Brain microvascular endothelial cell (primary cell): ENCODE measurements at regions not wholly inside any gene's neighbourhood (a gene's known extent, or its start where the extent isn't known, plus 50 kb on each side); places are given as distances from the start of the nearest gene placed in this dataset.

Source experiments
- DNase-seq: peaks from one replicate; pipeline ENCODE4 v3.0.0-alpha.2; 2020
- H3K27ac ChIP-seq: fragments of 250-450 bp; sonication (Bioruptor Pico); 2 replicates; pipeline ENCODE4 v1.5.1; 2020; ENCODE audit warnings: mild to moderate bottlenecking, moderate library complexity
- H3K27me3 ChIP-seq: fragments of 250-450 bp; sonication (Bioruptor Pico); replicated peaks from 2 replicates; pipeline ENCODE4 v1.5.1; 2020; ENCODE audit warnings: mild to moderate bottlenecking
- H3K36me3 ChIP-seq: fragments of 250-450 bp; sonication (Bioruptor Pico); replicated peaks from 2 replicates; pipeline ENCODE4 v1.5.1; 2020; ENCODE audit warnings: mild to moderate bottlenecking
- H3K4me3 ChIP-seq: 2 replicates; pipeline ENCODE4 v1.5.1; 2011; ENCODE audit warnings: low read depth, mild to moderate bottlenecking, control low read depth, low read length, moderate library complexity
- CTCF ChIP-seq: IDR thresholded peaks from 2 replicates; pipeline ENCODE4 v1.5.1; 2011; ENCODE audit warnings: low read depth, mild to moderate bottlenecking, moderate library complexity, low read length, control low read depth, inconsistent platforms; ENCODE audit errors: missing control alignments
- in situ Hi-C: cut with HindIII; loops from 2 replicates; pipeline ENCODE4 v1.10.0; 2017; ENCODE audit warnings: low sequenced_read_pairs, low pct_ligation_motif_present

- in situ Hi-C loops = no loop called here
- Histone ChIP-seq H3K4me3 (no peak overlapping the region), H3K27me3 (no peaks in the 10 kb centered on the region), H3K36me3 (no peaks in the 10 kb centered on the region), H3K27ac (peak overlapping the region; percentile 21)
- no peak for TF ChIP-seq CTCF
- DNase-seq = peak; percentile 88
Observed at GRCh38 chr12:115337693-115338543, 653.9 kb upstream of the TBX3 start.

- TF ChIP-seq CTCF = no peak
- Histone ChIP-seq H3K27ac (no peak overlapping the region), H3K27me3 (no peaks in the 10 kb centered on the region), H3K4me3 (no peak overlapping the region), H3K36me3 (no peaks in the 10 kb centered on the region)
- in situ Hi-C loops = no loop called here
- DNase-seq = no peak
Observed at GRCh38 chr12:115336506-115336905, 652.5 kb upstream of the TBX3 start.

- no peak for TF ChIP-seq CTCF
- in situ Hi-C loops = no loop called here
- no peak overlapping the region for H3K4me3 ChIP-seq
Observed at GRCh38 chr12:115335594-115335993, 651.6 kb upstream of the TBX3 start.

GRCh38 chr12:115335048-115335447 is 651.1 kb upstream of the TBX3 start:
- no peak for DNase-seq
- no peak for TF ChIP-seq CTCF
- no peak overlapping the region for H3K4me3 ChIP-seq
- no peak overlapping the region for H3K27ac ChIP-seq
- H3K36me3 ChIP-seq = no peaks in the 10 kb centered on the region
- in situ Hi-C loops = no loop called here
- no peaks in the 10 kb centered on the region for H3K27me3 ChIP-seq

More at GRCh38 chr12:115335594-115335993, 651.6 kb upstream of the TBX3 start:
- DNase-seq = no peak
- no peaks in the 10 kb centered on the region for H3K36me3 ChIP-seq
- H3K27ac ChIP-seq = no peak overlapping the region
- no peaks in the 10 kb centered on the region for H3K27me3 ChIP-seq

GRCh38 chr12:115332945-115333344 is 649.0 kb upstream of the TBX3 start:
- H3K27ac ChIP-seq = no peak overlapping the region
- H3K27me3 ChIP-seq = no peaks in the 10 kb centered on the region
- DNase-seq = no peak
- in situ Hi-C loops = no loop called here
- H3K36me3 ChIP-seq = no peaks in the 10 kb centered on the region
- no peak for TF ChIP-seq CTCF
- no peak overlapping the region for H3K4me3 ChIP-seq

- Histone ChIP-seq H3K36me3 (no peaks in the 10 kb centered on the region), H3K4me3 (no peak overlapping the region), H3K27me3 (no peaks in the 10 kb centered on the region), H3K27ac (no peak overlapping the region)
- TF ChIP-seq CTCF = no peak
- in situ Hi-C loops = no loop called here
- no peak for DNase-seq
Observed at GRCh38 chr12:115325858-115326257, 641.9 kb upstream of the TBX3 start.
